Activated T-helper 2 cell treated with anti-CD3 and anti-CD28 coated beads, Interferon-gamma antibody, Interleukin-2, Interleukin-4, amounts not matched to agents 10 μg/mL and 5 μg/mL and 100 μg/mL, durations not matched to agents 14 hours and 24 hours and 36 hours (primary cell): ENCODE measurements at regions not wholly inside any gene's neighbourhood (a gene's known extent, or its start where the extent isn't known, plus 50 kb on each side); places are given as distances from the start of the nearest gene placed in this dataset.

ENCODE experiments used
- DNase-seq: peaks from one replicate; pipeline ENCODE4 v3.0.0; 2021; ENCODE audit warnings: low spot score
- H3K27ac Mint-ChIP-seq: one replicate; pipeline ENCODE4 v1.8.0; 2021; ENCODE audit warnings: mixed read lengths
- H3K27me3 Mint-ChIP-seq: one replicate; pipeline ENCODE4 v1.8.0; 2021; ENCODE audit warnings: low read depth, mixed read lengths
- H3K36me3 Mint-ChIP-seq: one replicate; pipeline ENCODE4 v1.8.0; 2021; ENCODE audit warnings: low read depth, mixed read lengths
- H3K4me1 Mint-ChIP-seq: one replicate; pipeline ENCODE4 v1.8.0; 2021; ENCODE audit warnings: low read depth, mixed read lengths
- H3K4me3 Mint-ChIP-seq: one replicate; pipeline ENCODE4 v1.8.0; 2021; ENCODE audit warnings: low read depth, mild to moderate bottlenecking, moderate library complexity, mixed read lengths
- H3K9me3 Mint-ChIP-seq: one replicate; pipeline ENCODE4 v1.8.0; 2021; ENCODE audit warnings: mixed read lengths
- intact Hi-C: fragments of 100-400 bp; cut with micrococcal nuclease; formaldehyde crosslinking; loops from one replicate; pipeline ENCODE4 v1.15.1; 2023

DNA sequence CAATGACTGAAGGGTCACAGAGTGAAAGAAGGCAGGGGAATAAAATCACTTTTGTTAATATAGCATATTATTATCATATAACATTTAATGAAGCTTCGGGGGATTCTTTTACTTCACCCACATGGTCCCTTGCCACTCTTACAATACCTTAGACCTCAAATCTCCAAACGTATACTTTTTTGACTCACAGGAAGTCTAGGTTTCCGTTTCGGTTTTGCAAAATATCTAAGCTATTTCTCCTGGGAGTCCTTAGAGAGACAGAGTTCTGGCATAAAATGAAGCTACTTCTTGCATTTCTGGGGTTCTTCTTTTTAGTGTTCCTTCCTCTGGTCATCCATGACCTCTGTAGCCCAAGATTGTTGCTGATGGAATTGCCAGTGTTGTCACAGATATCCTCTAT is 590.5 kb upstream of the ATP2B1 start:
- peaks cover 17% of the 10 kb centered on the region for H3K4me1 Mint-ChIP-seq
- H3K4me3 Mint-ChIP-seq, result peak overlapping the region; percentile 59
- no peak for DNase-seq
- peaks cover 25% of the 10 kb centered on the region for H3K27me3 Mint-ChIP-seq
- H3K36me3 Mint-ChIP-seq, result no peaks in the 10 kb centered on the region
- intact Hi-C loops, result no loop called here
- no peak overlapping the region for H3K27ac Mint-ChIP-seq
- H3K9me3 Mint-ChIP-seq, result no peaks in the 10 kb centered on the region

GRCh38 chr12:90298289-90298948 is 589.8 kb upstream of the ATP2B1 start:
- peaks cover 25% of the 10 kb centered on the region for H3K27me3 Mint-ChIP-seq
- no peaks in the 10 kb centered on the region for H3K36me3 Mint-ChIP-seq
- no peaks in the 10 kb centered on the region for H3K9me3 Mint-ChIP-seq
- no peak overlapping the region for H3K27ac Mint-ChIP-seq
- no peak for DNase-seq
- intact Hi-C loops, result no loop called here
- H3K4me3 Mint-ChIP-seq, result no peak overlapping the region
- peaks cover 17% of the 10 kb centered on the region for H3K4me1 Mint-ChIP-seq

GRCh38 chr12:90295858-90296257 is 587.2 kb upstream of the ATP2B1 start:
- H3K4me1 Mint-ChIP-seq, result peaks cover 23% of the 10 kb centered on the region
- intact Hi-C loops, result no loop called here
- H3K36me3 Mint-ChIP-seq, result no peaks in the 10 kb centered on the region
- H3K4me3 Mint-ChIP-seq, result no peak overlapping the region
- H3K9me3 Mint-ChIP-seq, result no peaks in the 10 kb centered on the region
- H3K27me3 Mint-ChIP-seq, result peaks cover 22% of the 10 kb centered on the region
- no peak for DNase-seq
- no peak overlapping the region for H3K27ac Mint-ChIP-seq

DNA sequence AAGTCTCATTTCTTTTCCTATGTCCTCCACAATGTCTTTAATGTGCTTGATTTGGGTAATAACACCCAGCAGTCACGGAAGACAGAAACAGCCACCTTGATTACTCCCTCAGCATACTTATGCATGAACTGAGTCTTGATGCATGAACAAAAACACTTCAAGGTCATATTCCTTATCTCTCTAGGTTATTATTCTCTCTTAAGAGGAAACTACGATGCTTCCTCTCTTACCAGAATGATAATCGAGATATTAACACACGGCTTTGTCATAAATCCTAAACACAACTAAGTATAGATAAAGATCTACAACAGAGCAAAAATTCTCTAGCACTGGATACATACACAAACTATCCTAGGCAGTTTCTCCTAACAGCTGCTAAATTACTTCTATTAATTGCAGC is 583.5 kb upstream of the ATP2B1 start:
- Mint-ChIP-seq H3K36me3 (no peaks in the 10 kb centered on the region), H3K4me1 (peaks cover 9% of the 10 kb centered on the region), H3K27ac (no peak overlapping the region), H3K27me3 (peaks cover 12% of the 10 kb centered on the region), H3K9me3 (peaks cover 12% of the 10 kb centered on the region), H3K4me3 (no peak overlapping the region)
- intact Hi-C loops, result no loop called here
- DNase-seq, result no peak

DNA sequence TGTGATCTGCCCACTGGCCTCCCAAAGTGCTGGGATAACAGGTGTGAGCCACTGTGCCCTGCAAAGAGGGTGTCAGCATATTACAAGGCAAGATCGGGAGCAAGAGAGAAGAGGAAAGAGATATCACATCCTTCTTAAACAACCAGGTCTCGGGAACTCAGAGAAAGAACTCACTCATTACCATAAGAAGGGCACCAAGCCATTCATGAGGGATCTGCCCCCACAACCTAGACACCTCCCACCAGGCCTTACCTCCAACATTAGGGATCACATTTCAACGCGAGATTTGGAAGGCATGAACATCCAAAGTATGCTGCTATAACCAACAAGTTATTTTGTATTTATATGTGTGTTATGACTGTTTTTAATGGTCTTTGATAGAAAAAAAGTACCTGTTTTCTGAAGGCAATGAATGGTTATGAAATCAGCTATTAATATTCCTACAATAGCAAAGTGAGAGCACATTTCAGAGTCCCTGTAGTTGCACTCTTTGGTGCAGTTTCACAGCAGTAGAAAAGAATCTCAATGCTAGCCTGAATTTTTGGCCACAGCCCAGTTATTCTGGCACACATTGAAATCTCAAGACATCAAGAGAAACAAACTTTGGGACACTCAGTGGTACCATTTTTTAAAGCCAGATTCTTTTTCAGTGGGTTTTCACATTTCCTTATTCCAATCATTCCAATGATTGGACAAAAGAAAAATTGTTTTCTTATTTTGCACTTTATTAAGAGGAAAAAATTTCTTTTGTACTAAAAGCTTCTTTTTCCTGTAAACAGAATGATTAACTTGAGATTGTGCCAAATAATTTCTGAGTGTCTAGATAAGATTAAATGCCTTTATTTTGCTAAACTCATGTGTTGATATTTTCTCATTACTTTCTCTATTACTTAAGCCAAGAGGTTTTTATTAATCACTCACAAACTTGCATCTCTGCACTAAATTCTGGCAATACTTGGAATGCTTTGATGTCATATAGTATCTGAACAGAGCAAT is 582.6 kb upstream of the ATP2B1 start:
- DNase-seq, result no peak
- peaks cover 12% of the 10 kb centered on the region for H3K27me3 Mint-ChIP-seq
- peaks cover 18% of the 10 kb centered on the region for H3K9me3 Mint-ChIP-seq
- no peak overlapping the region for H3K27ac Mint-ChIP-seq
- intact Hi-C loops, result no loop called here
- peaks cover 6% of the 10 kb centered on the region for H3K4me1 Mint-ChIP-seq
- H3K4me3 Mint-ChIP-seq, result no peak overlapping the region
- H3K36me3 Mint-ChIP-seq, result no peaks in the 10 kb centered on the region

DNA sequence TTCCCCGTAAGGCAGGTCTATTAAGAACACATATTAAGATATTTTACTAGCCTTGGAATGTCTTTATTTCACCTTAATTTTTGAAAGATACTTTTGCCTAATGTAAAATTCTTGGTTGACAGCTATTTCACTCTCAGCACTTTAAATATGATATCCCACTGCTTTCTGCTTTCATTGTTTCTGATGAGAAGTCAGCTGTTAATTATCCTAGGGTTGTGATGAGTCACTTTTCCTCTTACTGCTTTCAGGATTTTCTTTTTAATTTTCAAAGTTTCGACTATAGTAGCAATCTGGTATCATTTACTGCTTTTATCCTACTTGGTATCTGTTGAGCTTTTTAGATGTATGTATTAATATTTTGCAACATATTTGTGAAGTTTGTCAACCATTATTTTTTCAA is 578.9 kb upstream of the ATP2B1 start:
- no peak for DNase-seq
- Mint-ChIP-seq H3K9me3 (peaks cover 24% of the 10 kb centered on the region), H3K27ac (no peak overlapping the region), H3K4me1 (peaks cover 5% of the 10 kb centered on the region), H3K36me3 (no peaks in the 10 kb centered on the region), H3K4me3 (no peak overlapping the region), H3K27me3 (peaks cover 6% of the 10 kb centered on the region)
- intact Hi-C loops, result no loop called here

DNA sequence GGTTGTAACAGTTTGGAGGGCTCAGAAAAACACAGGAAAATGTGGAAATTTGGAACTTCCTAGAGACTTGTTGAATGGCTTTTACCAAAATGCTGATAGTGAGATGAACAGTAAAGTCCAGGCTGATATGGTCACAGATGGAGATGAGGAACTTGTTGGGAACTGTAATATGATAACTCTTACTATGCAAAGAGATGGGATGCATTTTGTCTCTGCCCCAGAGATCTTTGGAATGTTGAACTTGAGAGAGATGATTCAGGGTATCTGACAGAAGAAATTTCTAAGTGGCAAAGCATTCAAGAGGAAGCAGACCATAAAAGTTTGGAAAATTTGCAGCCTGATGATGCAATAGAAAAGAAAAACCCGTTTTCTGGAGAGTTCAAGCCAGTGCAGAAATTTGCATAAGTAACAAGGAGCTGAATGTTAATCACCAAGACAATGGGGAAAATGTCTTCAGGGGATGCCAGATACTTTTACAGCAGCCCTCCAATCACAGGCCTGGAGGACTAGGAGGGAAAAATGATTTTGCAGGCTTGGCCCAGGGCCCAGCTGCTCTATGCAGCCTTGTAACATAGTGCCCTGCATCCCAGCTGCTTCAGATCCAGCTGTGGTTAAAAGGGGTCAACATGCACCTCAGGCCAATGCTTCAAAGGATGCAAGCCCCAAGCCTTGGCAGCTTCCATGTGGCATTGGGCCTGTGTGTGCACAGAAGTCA is 572.7 kb upstream of the ATP2B1 start:
- Mint-ChIP-seq H3K36me3 (no peaks in the 10 kb centered on the region), H3K4me3 (no peak overlapping the region), H3K27me3 (no peaks in the 10 kb centered on the region), H3K27ac (no peak overlapping the region), H3K4me1 (peaks cover 11% of the 10 kb centered on the region), H3K9me3 (peaks cover 32% of the 10 kb centered on the region)
- no peak for DNase-seq
- intact Hi-C loops, result no loop called here

- no peaks in the 10 kb centered on the region for H3K36me3 Mint-ChIP-seq
- peaks cover 11% of the 10 kb centered on the region for H3K4me1 Mint-ChIP-seq
- H3K4me3 Mint-ChIP-seq, result no peak overlapping the region
- intact Hi-C loops, result no loop called here
- H3K27me3 Mint-ChIP-seq, result no peaks in the 10 kb centered on the region
- no peak overlapping the region for H3K27ac Mint-ChIP-seq
- H3K9me3 Mint-ChIP-seq, result peaks cover 32% of the 10 kb centered on the region
- no peak for DNase-seq
Observed at GRCh38 chr12:90280564-90281058, 572.0 kb upstream of the ATP2B1 start.

DNA sequence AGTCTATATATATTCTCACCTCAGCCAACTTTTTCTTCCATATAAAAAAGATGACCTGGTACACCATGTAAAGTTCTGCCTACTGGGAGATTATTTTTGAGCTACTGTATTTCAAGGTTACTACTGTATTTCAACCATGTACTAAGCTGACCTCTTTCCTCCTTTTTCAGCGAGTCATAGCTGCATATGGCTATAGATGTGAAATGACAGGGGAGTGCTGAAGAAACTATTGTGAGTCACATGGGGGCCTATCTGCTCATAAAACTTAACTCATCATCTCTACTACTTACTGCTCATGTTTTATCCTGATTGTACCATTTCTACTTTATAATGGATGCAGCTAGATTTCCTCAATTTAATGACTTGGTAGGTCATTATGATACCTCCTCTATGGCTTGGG is 571.4 kb upstream of the ATP2B1 start:
- no peaks in the 10 kb centered on the region for H3K36me3 Mint-ChIP-seq
- H3K4me1 Mint-ChIP-seq, result peaks cover 11% of the 10 kb centered on the region
- no peak for DNase-seq
- no peak overlapping the region for H3K4me3 Mint-ChIP-seq
- H3K27me3 Mint-ChIP-seq, result no peaks in the 10 kb centered on the region
- intact Hi-C loops, result no loop called here
- H3K9me3 Mint-ChIP-seq, result peaks cover 32% of the 10 kb centered on the region
- no peak overlapping the region for H3K27ac Mint-ChIP-seq

GRCh38 chr12:90275088-90275487 is 566.5 kb upstream of the ATP2B1 start:
- H3K27ac Mint-ChIP-seq, result no peak overlapping the region
- no peak overlapping the region for H3K4me3 Mint-ChIP-seq
- H3K4me1 Mint-ChIP-seq, result peaks cover 4% of the 10 kb centered on the region
- H3K9me3 Mint-ChIP-seq, result peaks cover 5% of the 10 kb centered on the region
- no peak for DNase-seq
- H3K36me3 Mint-ChIP-seq, result no peaks in the 10 kb centered on the region
- intact Hi-C loops, result no loop called here
- H3K27me3 Mint-ChIP-seq, result no peaks in the 10 kb centered on the region

DNA sequence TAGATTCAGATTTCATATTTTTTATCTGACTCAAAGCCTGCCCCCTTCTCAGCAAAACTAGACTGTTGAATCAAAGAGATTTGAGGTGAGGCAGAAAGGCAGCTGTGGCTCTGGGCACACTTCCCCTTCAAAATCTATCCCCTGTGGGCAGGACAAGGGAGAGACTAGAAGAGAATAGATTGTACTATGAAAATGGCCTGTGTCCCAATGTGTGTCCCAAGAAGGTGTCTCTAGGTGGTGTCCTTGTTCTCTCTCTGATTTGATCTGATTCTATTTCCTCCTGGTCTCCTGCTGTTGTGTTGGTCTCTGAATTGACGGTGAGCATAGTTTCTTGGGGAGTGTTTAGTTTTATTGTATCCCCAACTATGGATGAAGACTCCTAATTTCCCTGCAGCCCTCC is 565.8 kb upstream of the ATP2B1 start:
- no peaks in the 10 kb centered on the region for H3K4me1 Mint-ChIP-seq
- no peak overlapping the region for H3K27ac Mint-ChIP-seq
- H3K27me3 Mint-ChIP-seq, result no peaks in the 10 kb centered on the region
- no peaks in the 10 kb centered on the region for H3K36me3 Mint-ChIP-seq
- no peak for DNase-seq
- intact Hi-C loops, result no loop called here
- no peak overlapping the region for H3K4me3 Mint-ChIP-seq
- H3K9me3 Mint-ChIP-seq, result no peaks in the 10 kb centered on the region

- H3K36me3 Mint-ChIP-seq, result no peaks in the 10 kb centered on the region
- no peak overlapping the region for H3K4me3 Mint-ChIP-seq
- no peaks in the 10 kb centered on the region for H3K27me3 Mint-ChIP-seq
- no peaks in the 10 kb centered on the region for H3K9me3 Mint-ChIP-seq
- no peaks in the 10 kb centered on the region for H3K4me1 Mint-ChIP-seq
- DNase-seq, result no peak
- intact Hi-C loops, result no loop called here
- H3K27ac Mint-ChIP-seq, result no peak overlapping the region
Observed at GRCh38 chr12:90268574-90268973, 559.9 kb upstream of the ATP2B1 start.
